Ishikawa (cell line): ENCODE measurements at regions not wholly inside any gene's neighbourhood (a gene's known extent, or its start where the extent isn't known, plus 50 kb on each side); places are given as distances from the start of the nearest gene placed in this dataset.

Source experiments
- CEBPB ChIP-seq: IDR thresholded peaks from 2 replicates; pipeline ENCODE4 v1.6.1; 2012
- CREB1 ChIP-seq: IDR thresholded peaks from 2 replicates; pipeline ENCODE4 v1.6.1; 2012; ENCODE audit warnings: low read depth
- EP300 ChIP-seq: IDR thresholded peaks from 2 replicates; pipeline ENCODE4 v1.6.1; 2012; ENCODE audit warnings: borderline replicate concordance
- FOXM1 ChIP-seq: IDR thresholded peaks from 2 replicates; pipeline ENCODE4 v1.6.1; 2012; ENCODE audit warnings: low read depth, borderline replicate concordance
- MAX ChIP-seq: IDR thresholded peaks from 2 replicates; pipeline ENCODE4 v1.6.1; 2012
- NFIC ChIP-seq: IDR thresholded peaks from 2 replicates; pipeline ENCODE4 v1.6.1; 2012
- REST ChIP-seq: IDR thresholded peaks from 2 replicates; pipeline ENCODE4 v1.6.1; 2012; ENCODE audit warnings: low read depth, mild to moderate bottlenecking
- TAF1 ChIP-seq: IDR thresholded peaks from 2 replicates; pipeline ENCODE4 v1.6.1; 2012; ENCODE audit warnings: low read depth, mild to moderate bottlenecking
- TCF12 ChIP-seq: IDR thresholded peaks from 2 replicates; pipeline ENCODE4 v1.6.1; 2012; ENCODE audit warnings: low read depth
- TEAD4 ChIP-seq: IDR thresholded peaks from 2 replicates; pipeline ENCODE4 v1.6.1; 2012
- YY1 ChIP-seq: IDR thresholded peaks from 2 replicates; pipeline ENCODE4 v1.6.1; 2012; ENCODE audit warnings: low read depth

DNA sequence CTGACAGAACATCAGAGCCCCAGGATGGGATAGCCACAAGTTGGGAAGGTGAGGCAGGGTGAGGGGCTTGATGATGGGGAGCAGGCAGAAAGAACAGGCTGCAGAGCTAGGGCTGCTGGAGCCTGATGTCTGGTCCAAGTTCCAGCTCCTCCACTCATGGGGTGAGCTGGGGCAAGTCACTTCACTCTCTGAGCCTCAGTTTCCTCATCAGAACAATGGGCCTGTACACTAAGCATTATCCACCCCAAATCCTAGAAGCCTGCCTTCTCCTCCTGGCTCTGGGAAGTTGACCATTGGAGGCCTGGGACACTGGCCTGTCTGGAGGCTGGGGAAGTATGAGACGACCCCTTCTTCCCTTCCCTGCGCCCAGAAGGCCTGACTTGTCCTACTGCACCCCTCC lies 51.8 kb upstream of the PSD2 start:
- TF ChIP-seq EP300 = no peak
- TF ChIP-seq MAX = no peak
- no peak for TF ChIP-seq TAF1
- no peak for TF ChIP-seq YY1
- no peak for TF ChIP-seq TCF12
- no peak for TF ChIP-seq CREB1
- TF ChIP-seq REST = no peak
- TF ChIP-seq FOXM1 = no peak
- TF ChIP-seq TEAD4 = no peak
- no peak for TF ChIP-seq CEBPB
- no peak for TF ChIP-seq NFIC
